ENCODE measurements at regions not wholly inside any gene's neighbourhood (a gene's known extent, or its start where the extent isn't known, plus 50 kb on each side); places are given as distances from the start of the nearest gene placed in this dataset.

DNA sequence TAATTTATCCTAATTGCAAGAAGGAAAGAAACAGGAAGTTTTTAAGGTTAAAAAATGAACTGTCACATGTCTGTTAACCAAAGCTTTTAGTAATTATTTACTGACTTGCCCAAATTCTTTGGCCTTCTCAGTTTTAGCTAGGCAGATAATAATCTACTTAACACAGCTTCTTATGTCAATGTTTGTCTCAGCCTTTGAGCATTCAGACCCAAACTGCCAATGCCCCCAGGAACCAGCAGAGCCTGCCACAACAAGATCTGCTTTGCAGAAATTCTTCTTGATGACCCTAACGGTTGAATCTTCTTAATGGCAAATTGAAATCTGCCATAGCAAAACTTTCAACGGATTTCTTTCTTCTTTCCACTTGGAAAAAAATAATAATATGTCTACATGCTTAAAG, 792.4 kb upstream of the ADGRL2 start:
- Mint-ChIP-seq H3K4me3 (no peak overlapping the region), H3K9me3 (peaks cover 2 to 4% (median 3%) of the 10 kb centered on the region in 7 donors), H3K36me3 (no peaks in the 10 kb centered on the region), H3K4me1 (no peaks in the 10 kb centered on the region), H3K27me3 (ENCODE audit: low read depth in 3 of 3) (no peaks in the 10 kb centered on the region), H3K27ac (no peak overlapping the region)
- Histone ChIP-seq H3K36me3 (replicated peaks in 1 of 2; ENCODE audit: control insufficient read depth in 1 of 2, insufficient read depth in 2 of 2, low read length in 2 of 2) (no peaks in the 10 kb centered on the region), H2AFZ (ENCODE audit: insufficient read depth, low read depth, low read length, poor library complexity, severe bottlenecking) (no peak overlapping the region), H3K4me2 (replicated peaks; ENCODE audit: extremely low read depth, low read length, poor library complexity, severe bottlenecking) (no peak overlapping the region), H3K4me1 (ENCODE audit: control insufficient read depth in 1 of 2, insufficient read depth in 2 of 2, low read length in 2 of 2) (no peaks in the 10 kb centered on the region), H3K4me3 (replicated peaks in 1 of 3; ENCODE audit: low read depth in 2 of 3, low read length in 3 of 3) (no peak overlapping the region), H3K27me3 (ENCODE audit: control insufficient read depth in 2 of 2, insufficient read depth in 2 of 2, low read length in 2 of 2) (no peaks in the 10 kb centered on the region), H3K27ac (ENCODE audit: low read depth in 1 of 2, low read length in 2 of 2) (no peak overlapping the region), H3K9ac (ENCODE audit: insufficient read depth, low read length, poor library complexity, severe bottlenecking) (no peak overlapping the region), H3K9me3 (replicated peaks in 1 of 2; ENCODE audit: control insufficient read depth in 1 of 2, insufficient read depth in 1 of 2, low read length in 2 of 2) (no peaks in the 10 kb centered on the region), H3K79me2 (ENCODE audit: insufficient read depth, low read length) (no peaks in the 10 kb centered on the region), H4K20me1 (ENCODE audit: insufficient read depth, low read length) (no peaks in the 10 kb centered on the region)
- no peak for DNase-seq
- TF ChIP-seq, protein P1, sequence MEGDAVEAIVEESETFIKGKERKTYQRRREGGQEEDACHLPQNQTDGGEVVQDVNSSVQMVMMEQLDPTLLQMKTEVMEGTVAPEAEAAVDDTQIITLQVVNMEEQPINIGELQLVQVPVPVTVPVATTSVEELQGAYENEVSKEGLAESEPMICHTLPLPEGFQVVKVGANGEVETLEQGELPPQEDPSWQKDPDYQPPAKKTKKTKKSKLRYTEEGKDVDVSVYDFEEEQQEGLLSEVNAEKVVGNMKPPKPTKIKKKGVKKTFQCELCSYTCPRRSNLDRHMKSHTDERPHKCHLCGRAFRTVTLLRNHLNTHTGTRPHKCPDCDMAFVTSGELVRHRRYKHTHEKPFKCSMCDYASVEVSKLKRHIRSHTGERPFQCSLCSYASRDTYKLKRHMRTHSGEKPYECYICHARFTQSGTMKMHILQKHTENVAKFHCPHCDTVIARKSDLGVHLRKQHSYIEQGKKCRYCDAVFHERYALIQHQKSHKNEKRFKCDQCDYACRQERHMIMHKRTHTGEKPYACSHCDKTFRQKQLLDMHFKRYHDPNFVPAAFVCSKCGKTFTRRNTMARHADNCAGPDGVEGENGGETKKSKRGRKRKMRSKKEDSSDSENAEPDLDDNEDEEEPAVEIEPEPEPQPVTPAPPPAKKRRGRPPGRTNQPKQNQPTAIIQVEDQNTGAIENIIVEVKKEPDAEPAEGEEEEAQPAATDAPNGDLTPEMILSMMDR (IDR thresholded peaks at IDR 0.05), result no peak
- intact Hi-C loops (cut with micrococcal nuclease), result no loop called here
- WGBS (ENCODE audit: insufficient coverage), result no CpG with 5 or more reads among the region's 2 CpGs

DNA sequence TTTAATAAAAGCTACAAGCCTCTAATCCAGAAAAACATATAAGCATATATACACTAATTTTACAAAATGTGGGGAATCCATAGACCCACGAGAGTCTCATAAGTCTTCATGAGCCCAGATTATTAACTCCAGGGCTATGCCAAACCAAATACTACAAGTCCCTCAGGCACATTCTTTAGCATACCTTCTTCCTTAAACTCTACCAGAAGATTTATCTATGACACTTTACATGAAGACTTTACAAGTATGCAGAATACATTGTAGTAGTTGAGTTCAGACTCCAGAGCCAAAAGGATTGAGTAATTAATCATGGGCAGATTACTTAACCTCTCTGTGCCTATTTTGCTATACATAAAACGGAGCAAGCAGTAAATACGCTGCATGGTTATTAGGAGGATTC, 793.7 kb upstream of the ADGRL2 start:
- H3K27ac ChIP-seq (ENCODE audit: low read depth in 1 of 2, low read length in 2 of 2), result no peak overlapping the region
- no peaks in the 10 kb centered on the region for H3K4me1 ChIP-seq (ENCODE audit: control insufficient read depth in 1 of 2, insufficient read depth in 2 of 2, low read length in 2 of 2)
- no peak overlapping the region for H3K4me3 ChIP-seq (replicated peaks in 1 of 3; ENCODE audit: low read depth in 2 of 3, low read length in 3 of 3)
- Mint-ChIP-seq H3K27ac (no peak overlapping the region), H3K4me1 (no peaks in the 10 kb centered on the region), H3K36me3 (no peaks in the 10 kb centered on the region), H3K27me3 (ENCODE audit: low read depth in 3 of 3) (no peaks in the 10 kb centered on the region), H3K9me3 (peaks cover 0 to 6% (median 3%) of the 10 kb centered on the region in 7 donors), H3K4me3 (no peak overlapping the region)
- whole genome bisulfite sequencing (ENCODE audit: insufficient coverage), result no CpG with 5 or more reads among the region's 3 CpGs
- TF ChIP-seq, protein P1 (IDR thresholded peaks at IDR 0.05), result no peak
- H2AFZ ChIP-seq (ENCODE audit: insufficient read depth, low read depth, low read length, poor library complexity, severe bottlenecking), result no peak overlapping the region
- no peaks in the 10 kb centered on the region for H3K9me3 ChIP-seq (replicated peaks in 1 of 2; ENCODE audit: control insufficient read depth in 1 of 2, insufficient read depth in 1 of 2, low read length in 2 of 2)
- no peaks in the 10 kb centered on the region for H4K20me1 ChIP-seq (ENCODE audit: insufficient read depth, low read length)
- DNase-seq, result no peak
- H3K79me2 ChIP-seq (ENCODE audit: insufficient read depth, low read length), result no peaks in the 10 kb centered on the region
- no peak overlapping the region for H3K4me2 ChIP-seq (replicated peaks; ENCODE audit: extremely low read depth, low read length, poor library complexity, severe bottlenecking)
- intact Hi-C loops (cut with micrococcal nuclease), result no loop called here
- no peaks in the 10 kb centered on the region for H3K27me3 ChIP-seq (ENCODE audit: control insufficient read depth in 2 of 2, insufficient read depth in 2 of 2, low read length in 2 of 2)
- no peaks in the 10 kb centered on the region for H3K36me3 ChIP-seq (replicated peaks in 1 of 2; ENCODE audit: control insufficient read depth in 1 of 2, insufficient read depth in 2 of 2, low read length in 2 of 2)
- H3K9ac ChIP-seq (ENCODE audit: insufficient read depth, low read length, poor library complexity, severe bottlenecking), result no peak overlapping the region
